GM18861 (cell line): ENCODE measurements at regions not wholly inside any gene's neighbourhood (a gene's known extent, or its start where the extent isn't known, plus 50 kb on each side); places are given as distances from the start of the nearest gene placed in this dataset.

Experiments
- ATAC-seq: cut with Tn5 transposase; IDR thresholded peaks from one replicate; pipeline ENCODE4 v1.9.1; 2021; ENCODE audit not compliant: unreplicated experiment

DNA sequence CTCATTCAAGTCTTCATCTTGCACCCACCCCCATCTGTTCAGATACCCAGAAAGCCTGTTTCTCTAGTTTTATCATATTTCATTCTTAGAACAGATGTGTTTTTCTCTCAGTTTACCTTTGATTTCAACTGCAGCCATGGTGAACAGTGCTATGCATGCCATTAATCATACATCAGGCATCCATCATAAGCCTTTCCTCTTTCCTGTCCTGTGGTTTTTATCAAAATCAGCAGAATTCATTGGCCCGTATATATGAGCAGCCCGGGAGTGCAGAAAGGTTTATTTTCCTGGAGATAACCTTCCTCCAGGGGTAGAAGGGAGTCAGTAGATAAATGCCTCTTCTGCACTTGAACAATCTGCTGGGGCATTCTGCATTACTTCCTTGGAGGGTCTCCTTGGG is 65.7 kb downstream of the IL21 start:
- no peak for ATAC-seq

DNA sequence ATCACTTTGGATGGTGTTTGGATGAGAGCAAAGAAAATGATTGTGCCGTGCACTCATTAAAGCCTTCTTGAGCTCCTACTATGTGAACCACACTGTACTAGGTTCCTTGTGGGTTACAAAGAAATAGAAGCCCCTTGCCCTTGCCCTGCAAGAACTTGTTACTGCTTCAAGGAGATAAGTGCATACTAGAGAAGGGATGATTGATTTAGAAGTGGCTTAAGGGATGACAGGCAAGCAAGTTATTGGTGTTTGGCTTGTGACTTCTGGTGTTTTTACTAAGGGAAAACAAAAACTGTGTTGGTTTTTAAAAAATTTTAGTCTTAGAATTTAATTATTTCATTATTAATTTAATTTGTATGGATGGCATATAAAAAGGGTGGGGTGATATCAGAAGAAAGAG is 67.4 kb downstream of the IL21 start:
- no peak for ATAC-seq

DNA sequence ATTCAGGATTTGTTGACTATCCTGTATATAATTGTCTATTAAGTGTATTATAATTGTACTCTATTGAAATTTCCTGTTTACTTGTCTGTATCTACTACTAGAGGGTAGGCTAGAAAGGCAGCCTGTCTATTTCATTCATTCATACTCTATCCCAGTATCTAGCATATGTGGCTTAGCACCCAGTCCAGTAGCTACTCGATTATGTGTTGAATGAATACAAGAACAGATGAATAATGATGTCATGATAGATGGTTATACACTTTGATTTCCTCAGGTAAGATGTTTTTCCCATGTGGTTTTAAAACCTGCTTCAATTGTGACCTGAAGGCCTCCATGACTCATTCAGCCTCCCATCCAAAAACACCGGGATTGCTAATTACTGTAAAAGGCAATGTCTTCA is 68.0 kb downstream of the IL21 start:
- ATAC-seq: no peak

DNA sequence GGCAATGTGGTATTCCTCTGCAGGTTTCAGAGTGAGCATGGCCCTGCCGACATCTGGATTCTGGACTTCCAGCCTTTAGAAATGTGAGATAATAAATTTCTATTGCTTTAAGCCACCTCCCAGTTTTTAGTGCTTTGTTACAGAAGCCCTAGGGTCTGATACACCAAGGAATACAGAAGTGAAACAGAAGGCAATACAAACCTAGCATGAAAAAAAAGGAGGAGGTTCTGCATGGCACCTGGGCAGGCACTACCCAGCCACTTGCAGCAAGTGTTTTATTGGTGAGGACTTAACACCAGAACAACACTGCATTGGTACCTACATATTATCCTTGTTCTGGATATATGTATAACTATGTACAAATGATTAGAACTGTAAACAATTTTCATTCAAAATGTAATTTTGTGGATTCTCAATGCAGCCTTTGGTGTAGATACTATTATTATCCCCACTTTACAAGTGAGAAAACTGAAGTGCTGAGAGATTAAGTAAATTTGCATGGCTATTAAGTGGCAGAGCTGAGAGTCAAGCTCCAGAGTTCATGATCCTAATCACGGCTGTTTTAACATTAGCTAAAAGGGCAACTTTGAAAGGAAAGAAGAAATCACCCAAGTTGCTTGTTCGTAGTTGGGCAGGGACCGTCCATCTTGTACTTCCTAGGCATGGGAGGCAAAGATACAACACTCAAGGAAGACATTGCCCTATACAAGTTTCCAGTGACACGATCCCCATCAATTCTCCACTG is 71.8 kb downstream of the IL21 start:
- no peak for ATAC-seq

DNA sequence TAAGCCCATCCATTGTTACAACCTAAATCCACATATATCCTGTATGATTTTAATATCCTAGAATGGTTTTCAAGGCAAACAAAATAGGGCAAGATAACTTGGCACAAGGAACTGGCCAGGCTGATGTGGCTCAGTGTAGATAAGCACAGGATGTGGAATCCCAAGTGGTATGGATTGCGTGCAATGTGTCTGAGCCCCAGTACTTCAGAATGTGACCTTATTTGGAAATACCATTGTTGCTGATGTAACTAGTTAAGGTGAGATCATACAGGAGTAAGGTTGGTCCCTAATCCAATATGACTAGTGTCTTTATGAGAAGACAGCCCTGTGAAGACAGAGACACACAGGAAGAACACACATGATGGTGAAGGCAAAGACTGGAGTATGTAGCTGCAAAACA is 72.4 kb downstream of the IL21 start:
- ATAC-seq: no peak

DNA sequence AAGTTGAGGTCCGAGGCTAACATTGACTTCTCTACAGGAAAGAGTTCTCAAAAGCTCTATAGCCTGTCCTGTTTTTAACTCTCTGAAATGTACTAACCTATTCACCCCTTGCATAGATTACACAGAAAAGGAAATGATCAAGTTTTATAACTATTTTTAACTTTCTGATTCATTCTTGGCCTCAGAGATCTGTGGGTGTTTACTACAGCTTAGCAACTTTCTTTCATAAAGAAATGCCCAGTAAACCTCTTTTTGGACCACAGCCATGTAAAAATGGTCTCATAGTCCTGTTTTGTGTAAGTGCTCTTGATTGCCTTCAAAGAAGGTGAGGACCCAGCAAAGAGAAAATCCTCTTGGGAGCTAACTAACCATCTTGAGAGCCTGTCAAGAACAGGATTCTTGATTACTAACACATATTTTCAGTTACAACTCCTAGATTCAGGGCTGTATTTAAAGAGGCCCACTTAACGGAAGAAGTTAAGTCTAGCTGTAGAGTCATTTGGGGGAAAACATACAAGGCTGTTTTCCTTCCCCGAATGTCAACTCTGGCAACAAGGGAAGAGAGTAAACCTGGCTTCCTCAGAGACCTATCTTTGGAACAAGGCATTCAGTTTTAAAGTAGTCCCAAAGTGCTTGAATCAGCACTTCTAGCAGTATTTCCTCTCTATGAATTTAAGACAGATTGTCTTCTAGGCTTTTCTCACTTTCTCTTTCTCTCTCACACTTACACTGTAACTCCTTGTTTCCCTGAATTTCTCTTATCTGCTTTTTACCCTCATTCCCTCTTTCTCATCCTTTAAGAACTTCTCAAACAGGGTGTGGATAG is 78.2 kb downstream of the IL21 start:
- peak; percentile 82 for ATAC-seq

DNA sequence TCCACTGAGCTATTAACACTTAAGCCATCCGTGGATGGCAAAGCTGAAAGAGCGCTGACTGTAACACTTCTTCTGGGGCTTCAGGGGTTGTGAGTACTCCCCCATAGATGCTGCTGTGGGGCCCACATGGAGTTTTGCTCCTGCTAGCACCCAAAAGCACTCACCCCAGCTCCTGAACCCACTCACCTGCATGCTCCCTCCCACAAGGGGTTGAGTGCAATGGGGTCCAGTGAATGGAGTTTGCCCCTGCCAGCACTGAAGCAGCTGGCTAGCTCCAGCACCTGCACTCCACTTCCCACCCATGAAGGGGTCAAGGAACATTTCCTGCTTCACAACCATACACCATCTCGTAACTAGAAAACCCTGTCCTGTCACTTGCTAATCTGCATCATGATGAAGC is 78.9 kb downstream of the IL21 start:
- ATAC-seq: peak; percentile 3

DNA sequence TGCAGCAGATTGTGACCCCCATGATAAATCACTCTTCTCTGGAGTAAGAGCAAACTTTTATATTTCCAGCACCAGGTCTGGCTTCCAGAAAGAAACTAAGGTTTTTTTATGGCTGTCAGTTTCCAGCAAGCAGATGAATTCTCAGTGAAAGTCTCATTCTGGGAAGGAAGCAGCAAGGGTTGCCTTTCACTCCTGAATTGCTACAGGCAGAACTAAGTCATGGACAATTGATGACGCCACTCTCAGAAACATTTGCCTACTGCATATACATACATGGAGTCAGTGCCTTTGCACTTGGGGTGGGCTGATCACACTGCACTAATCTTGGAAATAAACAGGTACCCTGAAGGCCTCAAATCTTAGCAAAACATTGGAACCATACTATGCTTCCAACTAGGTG is 80.0 kb downstream of the IL21 start:
- ATAC-seq: no peak

DNA sequence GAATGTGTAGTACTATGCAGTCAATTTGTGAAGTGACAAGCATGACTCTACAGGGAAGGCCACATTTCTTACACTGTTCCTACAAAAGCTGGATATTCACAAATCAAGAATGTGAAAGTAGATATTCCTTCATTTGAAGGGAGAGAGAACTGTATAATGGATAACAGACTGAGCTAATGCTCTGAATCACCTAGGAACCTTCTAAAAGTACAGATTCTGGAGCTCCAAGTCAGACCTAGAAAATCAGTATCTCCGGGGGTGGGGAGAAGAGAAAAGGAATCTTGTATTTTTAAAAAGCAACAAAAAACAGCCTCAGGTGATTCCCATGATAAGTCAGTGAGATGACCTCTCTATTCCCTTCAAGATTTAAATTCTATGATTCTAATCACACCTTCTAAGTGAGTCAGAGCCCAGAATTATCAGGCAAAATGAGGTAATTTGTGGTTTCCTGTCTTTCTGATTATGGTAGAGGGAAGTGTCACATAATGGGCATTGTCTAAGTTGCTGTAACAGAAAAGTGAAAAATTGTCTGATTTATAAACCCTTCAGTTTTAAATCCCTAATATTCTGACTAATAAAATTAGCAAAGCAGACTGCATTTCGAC is 80.9 kb downstream of the IL21 start:
- ATAC-seq: no peak

DNA sequence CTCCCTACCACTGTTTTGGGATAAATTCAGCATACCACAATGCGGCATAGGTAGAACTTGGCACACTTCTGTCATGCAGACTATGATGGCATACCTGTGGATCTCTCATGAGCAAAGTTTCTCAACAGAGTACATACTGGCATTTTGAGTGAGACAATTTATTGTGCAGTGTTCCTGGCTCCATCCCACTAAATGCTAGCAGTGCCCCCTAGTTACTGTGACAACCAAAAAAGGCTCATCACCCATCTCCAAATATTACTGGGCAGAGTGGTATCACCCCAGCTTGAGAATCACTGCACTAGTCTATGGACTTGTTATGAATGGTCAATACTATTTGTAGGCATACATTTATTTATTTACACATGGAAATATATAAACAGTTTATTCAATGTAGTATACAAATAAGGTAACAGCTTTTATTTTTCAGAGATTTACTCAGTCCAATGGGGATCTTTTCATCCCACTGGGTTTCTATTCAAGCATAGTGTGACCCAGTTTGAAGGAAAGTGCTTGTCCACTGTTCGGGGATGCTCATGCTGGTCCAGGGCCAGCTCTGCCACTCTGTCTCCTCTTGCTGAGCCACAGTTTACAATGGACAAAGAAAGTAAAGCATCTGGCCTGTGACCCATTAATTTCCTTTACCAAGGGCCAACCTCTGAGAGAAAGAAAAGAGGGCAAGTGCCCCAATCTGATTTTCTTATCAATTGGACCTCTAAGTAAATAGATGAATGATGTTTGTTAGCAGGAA is 81.0 kb upstream of the IL2 start:
- ATAC-seq: no peak

DNA sequence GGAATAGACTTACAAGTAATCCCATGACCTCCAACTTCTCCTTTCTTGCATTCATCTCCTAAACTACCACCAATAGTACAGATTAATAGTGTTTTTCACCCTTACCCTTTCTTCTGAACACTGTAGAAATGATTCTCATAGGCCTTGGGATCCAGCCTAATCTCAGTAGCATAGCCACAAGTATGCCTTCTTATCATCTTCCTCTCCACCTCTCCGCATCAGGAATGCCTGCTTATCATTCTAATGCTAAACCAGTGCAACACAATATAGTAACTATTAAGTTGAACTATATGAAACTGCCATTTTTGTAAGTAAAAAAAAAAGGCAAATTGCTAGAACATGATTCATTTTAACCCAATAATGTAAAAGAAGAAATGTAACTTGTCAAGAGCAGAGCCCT is 79.5 kb upstream of the IL2 start:
- ATAC-seq: no peak

DNA sequence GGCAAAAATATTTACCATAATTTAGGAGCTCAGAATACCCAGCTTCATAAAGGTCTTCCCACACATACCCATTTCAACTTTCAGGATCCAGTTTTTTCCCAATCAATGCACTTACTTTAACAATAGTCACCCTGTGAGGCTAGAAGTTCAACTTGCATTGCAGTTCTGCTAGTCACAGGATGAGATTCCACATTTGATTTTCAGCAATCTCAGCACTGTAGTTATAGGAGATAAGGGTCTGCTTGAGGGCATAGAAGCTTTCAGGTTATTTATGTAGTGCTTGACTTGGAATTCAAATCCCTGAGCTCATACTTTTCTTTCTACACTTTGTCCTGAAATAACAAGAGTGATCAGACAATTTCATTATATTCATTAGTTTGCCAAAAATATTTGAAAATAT is 78.3 kb upstream of the IL2 start:
- no peak for ATAC-seq

DNA sequence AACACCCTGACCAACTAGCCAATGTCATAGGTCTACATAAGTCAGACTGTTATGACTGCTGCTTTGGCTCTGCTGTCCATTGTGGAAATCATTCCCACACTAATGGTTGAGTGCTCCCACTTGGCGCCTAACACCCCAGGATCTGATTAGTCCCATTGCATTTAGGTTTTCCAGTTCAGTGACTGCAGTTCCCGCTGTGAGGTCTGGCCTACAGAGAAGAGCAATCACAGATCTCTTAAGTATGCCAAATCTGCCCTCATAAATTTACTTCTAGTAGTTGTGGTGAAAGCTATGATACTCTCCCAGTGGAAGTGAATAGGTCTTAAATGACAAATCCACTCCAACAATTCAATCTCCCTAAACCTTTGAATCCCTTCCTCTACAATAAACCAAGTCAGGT is 77.3 kb upstream of the IL2 start:
- ATAC-seq: no peak

DNA sequence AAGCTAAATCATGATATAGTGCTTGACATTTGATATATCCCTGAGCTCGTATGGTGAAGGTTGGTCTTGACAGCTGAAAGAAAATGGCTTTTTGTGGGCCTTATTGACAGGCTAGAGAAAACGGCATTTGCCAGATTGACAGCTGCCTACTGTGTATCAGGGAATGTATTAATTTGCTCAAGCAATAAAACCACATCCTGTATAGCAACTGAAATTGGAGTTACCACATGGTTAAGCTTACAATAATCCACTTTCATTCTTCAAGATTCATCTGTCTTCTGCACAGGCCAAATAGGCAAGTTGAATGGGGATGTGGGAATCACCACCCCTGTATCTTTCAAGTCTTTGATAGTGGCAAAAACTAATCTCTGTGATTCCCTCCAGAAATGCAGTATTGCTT is 76.2 kb upstream of the IL2 start:
- no peak for ATAC-seq

DNA sequence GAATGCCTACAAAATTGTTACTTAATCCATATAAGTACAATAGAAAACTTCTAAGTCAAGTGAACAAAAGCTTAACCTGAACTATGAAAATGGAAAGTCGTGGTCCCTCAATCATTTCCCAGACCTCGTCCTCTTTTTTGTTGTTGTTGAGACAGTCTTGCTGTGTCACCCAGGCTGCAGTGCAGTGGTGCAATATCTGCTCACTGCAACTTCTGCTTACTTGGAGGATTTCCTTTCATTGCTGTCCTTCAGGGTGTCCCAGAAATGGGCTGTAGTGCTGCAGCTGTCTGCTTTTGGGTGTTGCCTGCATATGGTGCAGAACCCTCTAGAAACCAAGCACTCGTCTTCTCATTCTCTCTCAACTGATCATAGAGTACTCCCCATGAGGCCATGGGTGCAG is 75.0 kb upstream of the IL2 start:
- no peak for ATAC-seq

DNA sequence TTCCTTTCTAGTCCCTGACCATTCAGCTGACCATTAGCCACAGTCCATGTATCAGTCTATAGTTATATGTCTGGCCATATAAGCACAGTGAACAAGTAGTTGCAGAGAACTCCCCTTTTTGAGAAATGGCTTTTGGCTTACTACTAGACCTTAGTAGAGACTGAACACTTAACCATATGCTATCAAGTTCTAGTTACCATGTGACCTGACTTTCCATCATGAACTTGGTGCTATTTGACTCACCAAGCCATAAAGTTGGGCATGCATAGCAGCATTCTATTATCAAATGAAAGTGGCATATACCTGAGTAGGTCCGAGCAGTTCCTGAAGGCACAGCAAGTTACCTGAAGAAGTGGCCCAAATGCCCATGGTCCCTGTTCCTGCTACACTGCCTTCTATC is 74.5 kb upstream of the IL2 start:
- ATAC-seq: no peak

DNA sequence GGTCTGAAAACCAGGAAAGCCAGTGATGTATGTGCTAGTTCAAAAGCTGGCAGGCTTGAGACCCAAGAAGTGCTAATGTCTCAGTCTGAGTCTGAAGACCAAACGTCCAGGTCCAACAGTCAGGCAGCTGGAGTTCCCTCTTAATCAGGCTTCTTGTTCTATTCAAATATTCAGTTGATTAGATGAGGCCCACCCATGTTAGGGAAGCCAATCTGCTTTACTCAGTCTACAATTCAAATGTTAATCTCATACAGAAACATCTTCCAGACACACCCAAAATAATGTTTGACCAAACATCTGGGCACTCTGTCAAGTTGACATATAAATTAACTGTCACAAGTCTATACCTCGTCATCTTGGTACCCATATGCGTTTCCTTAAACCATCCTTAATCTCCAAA is 72.4 kb upstream of the IL2 start:
- no peak for ATAC-seq

DNA sequence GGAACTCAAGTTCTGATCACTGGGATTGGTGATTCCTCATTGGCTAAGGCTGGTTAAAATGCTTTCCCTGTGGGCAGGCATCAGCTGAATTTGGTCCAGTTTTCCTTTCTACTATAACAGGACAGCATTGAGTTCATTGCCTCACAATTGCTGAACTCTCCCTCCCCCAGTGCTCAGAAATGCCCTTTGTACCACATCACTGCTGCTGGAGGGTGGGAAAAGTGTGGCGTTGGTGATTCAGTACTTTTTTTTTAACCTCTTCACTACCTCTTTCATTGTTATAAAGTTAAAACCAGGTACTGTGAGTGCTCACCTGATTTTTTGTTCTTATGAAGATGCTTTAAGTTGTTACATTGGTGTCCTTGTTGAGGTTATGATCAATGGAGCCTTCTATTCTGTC is 69.3 kb upstream of the IL2 start:
- no peak for ATAC-seq

DNA sequence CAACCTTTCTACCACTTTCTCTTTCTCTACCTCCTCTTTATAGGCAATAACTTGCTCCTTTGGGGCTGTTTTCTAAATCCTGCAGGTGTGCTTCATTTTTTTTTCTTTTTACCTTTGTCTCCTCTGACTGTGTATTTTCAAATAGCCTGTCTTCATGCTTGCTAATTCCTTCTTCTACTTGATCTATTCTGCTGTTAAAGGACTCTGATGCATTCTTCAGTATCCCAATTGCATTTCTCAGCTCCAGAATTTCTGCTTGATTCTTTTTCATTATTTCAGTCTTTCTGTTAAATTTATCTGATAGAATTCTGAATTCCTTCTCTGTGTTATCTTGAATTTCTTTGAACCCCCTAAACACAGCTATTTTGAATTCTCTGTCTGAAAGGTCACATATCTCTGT is 67.7 kb upstream of the IL2 start:
- ATAC-seq: no peak

DNA sequence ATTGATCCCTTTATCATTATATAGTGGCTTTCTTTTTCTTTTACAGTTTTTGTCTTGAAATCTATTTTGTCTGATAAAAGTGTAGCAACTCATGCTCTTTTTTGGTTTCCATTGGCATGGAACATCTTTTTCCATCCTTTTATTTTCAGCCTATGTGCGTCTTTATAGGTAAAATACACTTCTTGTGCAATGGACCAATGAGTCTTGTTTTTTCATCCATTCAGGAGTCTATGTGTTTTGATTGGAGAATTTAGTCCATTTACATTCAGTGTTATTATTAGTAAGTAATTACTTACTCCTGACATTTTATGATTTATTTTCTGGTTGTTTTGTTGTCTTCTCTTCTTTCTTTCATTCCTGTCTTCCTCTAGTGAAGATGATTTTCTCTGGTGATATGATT is 66.4 kb upstream of the IL2 start:
- ATAC-seq: no peak

DNA sequence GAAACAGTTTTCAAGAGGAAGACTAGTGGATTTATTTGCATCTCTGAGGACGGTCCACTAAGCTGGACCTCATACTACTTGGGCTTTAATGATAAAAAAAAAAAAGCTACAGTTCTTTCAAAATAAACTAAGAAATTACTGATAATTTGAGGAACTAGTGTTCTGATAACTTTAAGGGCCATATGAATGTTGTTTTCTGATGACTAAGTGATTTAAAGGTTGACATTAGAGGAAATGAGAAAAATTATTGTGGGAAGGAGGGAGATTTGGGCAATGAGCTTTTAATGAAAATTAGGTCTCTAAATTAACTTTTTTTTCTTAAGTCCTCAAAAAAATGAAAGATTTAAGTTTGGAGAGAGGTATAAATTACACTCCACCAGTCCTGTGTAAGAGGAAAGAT is 60.8 kb upstream of the IL2 start:
- no peak for ATAC-seq

DNA sequence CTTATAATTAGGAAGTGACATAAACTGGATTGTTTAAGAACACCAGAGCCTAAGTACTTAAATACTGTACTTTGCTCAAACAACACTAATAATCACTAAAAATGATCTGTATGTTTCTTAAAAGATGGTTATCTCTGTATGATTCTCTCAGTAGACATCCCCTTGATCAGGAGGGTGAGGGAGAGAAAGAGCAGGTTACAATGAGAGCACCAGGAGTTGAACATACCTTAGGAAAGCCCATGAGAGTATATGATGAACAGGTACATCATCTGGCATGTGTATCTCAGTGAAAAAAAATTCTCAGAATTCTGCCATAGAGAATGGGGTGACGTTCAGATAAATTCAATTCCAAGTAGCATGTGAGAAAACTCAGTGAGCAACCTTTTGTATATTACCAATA is 59.9 kb upstream of the IL2 start:
- no peak for ATAC-seq
